Muscle of leg (tissue), 3 donors: ENCODE measurements at regions not wholly inside any gene's neighbourhood (a gene's known extent, or its start where the extent isn't known, plus 50 kb on each side); places are given as distances from the start of the nearest gene placed in this dataset.

ENCODE experiments used
- DNase-seq: peaks from one replicate; pipeline ENCODE4 v3.0.0; 2013
- H3K27ac ChIP-seq: one replicate; pipeline ENCODE4 v1.5.1; 2013; ENCODE audit warnings: mild to moderate bottlenecking, low read length, control low read depth
- H3K27me3 ChIP-seq: one replicate; pipeline ENCODE4 v1.6.1; 2013; ENCODE audit warnings: low read length; ENCODE audit not compliant: control insufficient read depth, insufficient read depth
- H3K36me3 ChIP-seq: one replicate; pipeline ENCODE4 v1.6.1; 2013; ENCODE audit warnings: low read length; ENCODE audit not compliant: control insufficient read depth, insufficient read depth
- H3K4me1 ChIP-seq: one replicate; pipeline ENCODE4 v1.6.1; 2013; ENCODE audit warnings: low read length; ENCODE audit not compliant: control insufficient read depth, insufficient read depth
- H3K4me3 ChIP-seq: one replicate; pipeline ENCODE4 v1.5.1; 2013; ENCODE audit warnings: low read length, control low read depth
- H3K9me3 ChIP-seq: replicated peaks from 2 replicates; pipeline ENCODE4 v1.6.1; 2013; ENCODE audit warnings: low read depth, low read length; ENCODE audit not compliant: control insufficient read depth
- WGBS: methylation state at CpG from one replicate; pipeline ENCODE4 v1.1.5; 2013; ENCODE audit warnings: missing lambda C conversion rate; ENCODE audit not compliant: insufficient coverage; 5-methylcytosine and 5-hydroxymethylcytosine counted together

DNA sequence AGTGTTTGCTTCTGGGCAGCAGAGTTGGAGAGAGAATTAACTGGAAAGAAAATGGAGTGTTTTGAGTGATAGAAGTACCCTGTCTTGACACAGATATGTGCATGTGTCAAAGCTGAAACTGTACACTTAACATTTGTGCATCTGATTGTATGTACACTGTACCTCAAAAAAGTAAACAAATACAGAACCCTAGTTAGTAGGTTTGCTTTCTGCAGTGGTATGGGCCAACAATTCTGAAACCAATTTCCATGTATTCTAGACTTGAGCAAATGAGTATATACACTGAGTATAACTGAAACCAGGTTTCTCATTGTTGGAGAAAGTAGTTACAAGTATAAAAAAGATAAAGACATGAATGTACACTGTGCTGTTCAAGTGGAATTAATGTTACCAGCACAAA is 52.4 kb downstream of the ELAPOR2 start:
- H3K9me3 ChIP-seq: no peaks in the 10 kb centered on the region
- no peaks in the 10 kb centered on the region for H3K36me3 ChIP-seq
- no peaks in the 10 kb centered on the region for H3K4me1 ChIP-seq
- H3K27me3 ChIP-seq: no peaks in the 10 kb centered on the region
- no peak overlapping the region for H3K27ac ChIP-seq
- DNase-seq: no peak
- no peak overlapping the region for H3K4me3 ChIP-seq

DNA sequence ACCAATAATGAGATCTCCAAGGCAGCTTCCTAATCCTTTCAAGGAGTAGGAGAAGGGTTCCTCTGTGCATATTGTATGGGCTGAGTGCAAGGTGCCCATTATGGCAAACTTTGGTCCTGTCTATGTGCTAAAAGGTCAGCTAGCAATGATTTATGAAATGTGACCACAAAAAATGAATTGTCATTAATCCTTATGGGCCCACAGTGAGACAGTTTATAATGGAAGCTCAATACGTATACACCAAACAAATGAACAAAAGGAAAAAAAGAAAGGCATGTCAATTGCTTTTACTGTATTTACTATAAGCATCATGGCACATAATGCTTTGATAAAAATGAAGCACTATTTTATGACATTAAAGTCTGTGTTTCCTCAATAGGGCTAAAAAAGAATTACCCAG is 54.5 kb downstream of the ELAPOR2 start:
- no peaks in the 10 kb centered on the region for H3K4me1 ChIP-seq
- H3K9me3 ChIP-seq: no peaks in the 10 kb centered on the region
- no peaks in the 10 kb centered on the region for H3K36me3 ChIP-seq
- H3K27me3 ChIP-seq: no peaks in the 10 kb centered on the region
- no CpG with 5 or more reads among the region's 1 CpG for WGBS
- H3K4me3 ChIP-seq: no peak overlapping the region
- H3K27ac ChIP-seq: no peak overlapping the region
- no peak for DNase-seq

DNA sequence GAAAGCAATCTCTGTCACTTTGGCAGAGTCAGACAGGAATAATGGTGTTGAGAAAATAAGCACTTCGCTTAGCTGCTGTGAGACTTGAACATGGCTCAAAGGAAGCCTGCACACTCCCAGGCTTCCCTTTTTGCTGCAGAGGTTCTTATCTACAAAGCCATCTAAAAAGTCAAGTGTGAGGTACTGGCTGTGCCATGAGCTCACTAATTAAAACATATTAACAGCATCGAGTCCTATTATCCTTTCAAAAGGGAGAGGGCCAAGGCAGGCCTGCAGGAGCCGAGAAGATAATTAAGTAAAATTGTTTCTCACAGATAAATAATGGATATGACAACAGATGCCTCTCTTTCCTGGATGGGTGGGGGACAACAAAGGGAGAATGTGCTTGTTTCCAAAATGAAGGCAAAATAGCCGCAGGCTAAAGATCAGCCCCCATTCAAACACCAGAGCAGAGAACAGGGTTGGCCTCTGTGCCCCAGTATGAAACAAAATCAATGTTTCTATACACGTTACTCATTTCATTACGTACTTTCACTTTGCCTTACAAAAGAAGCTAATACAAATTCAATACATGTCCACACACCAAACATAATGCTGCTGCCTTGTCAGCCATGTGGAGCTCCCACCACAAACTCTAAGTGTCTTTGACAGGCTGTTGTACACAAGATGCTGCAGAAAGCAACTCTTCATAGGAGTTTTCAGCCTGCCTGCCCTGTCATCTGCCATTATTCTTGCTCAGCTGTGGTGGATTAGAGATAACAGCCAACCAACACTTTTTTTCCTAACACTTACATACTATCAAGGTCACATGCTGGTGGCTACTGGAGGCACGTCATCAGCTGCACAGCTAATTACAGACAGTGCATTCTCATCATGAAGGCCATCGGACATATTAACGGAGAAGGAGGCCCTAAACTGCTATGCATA is 55.3 kb downstream of the ELAPOR2 start:
- WGBS: 60% methylated on average over 5 of the region's 9 CpGs
- Histone ChIP-seq H3K4me3 (no peak overlapping the region), H3K27me3 (no peaks in the 10 kb centered on the region), H3K36me3 (no peaks in the 10 kb centered on the region), H3K4me1 (no peaks in the 10 kb centered on the region), H3K27ac (no peak overlapping the region), H3K9me3 (no peaks in the 10 kb centered on the region)
- DNase-seq: no peak

DNA sequence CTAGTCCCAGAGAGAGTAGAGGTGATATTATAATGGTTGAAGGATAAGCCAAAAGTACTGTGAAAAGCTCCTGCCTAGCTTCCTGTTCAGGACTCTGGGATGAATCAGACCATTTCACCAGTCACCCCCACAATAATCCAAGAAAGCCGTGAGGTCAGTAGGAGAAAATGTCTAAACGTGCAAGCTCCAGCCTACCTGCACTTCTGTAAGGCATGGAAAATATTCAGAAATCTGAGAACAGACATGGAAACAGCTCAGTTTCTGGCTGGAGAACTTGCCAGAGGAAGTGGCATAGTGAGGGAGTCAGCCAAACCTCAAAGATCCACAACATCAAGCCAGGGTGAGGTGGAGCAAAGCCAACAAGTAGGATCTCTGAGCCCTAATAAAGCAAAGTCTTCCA is 58.2 kb downstream of the ELAPOR2 start:
- peak; percentile 35 for DNase-seq
- Histone ChIP-seq H3K9me3 (no peaks in the 10 kb centered on the region), H3K27me3 (no peaks in the 10 kb centered on the region), H3K27ac (no peak overlapping the region), H3K36me3 (no peaks in the 10 kb centered on the region), H3K4me1 (no peaks in the 10 kb centered on the region), H3K4me3 (no peak overlapping the region)
- no CpG with 5 or more reads among the region's 2 CpGs for WGBS

DNA sequence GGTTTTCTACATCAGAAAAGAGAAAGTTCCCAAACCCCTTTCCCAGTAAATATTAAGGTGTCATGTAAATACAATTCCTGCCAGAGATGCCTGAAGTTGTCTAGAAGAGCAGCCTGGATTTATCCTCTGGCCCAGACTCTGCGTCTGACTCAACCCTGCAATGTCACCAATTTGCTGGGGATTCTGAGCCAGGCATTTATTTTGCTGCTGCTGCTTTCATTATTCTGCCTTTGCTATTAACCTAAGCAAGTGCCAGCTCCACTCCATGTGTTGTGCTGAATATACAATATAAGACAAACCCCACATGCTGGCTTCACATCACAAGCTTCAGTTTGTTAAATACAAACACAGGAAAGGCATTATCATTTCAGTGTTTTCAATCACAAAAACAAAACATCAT is 59.1 kb downstream of the ELAPOR2 start:
- peak; percentile 47 for DNase-seq
- no peak overlapping the region for H3K27ac ChIP-seq
- H3K36me3 ChIP-seq: no peaks in the 10 kb centered on the region
- WGBS: no CpG with 5 or more reads among the region's 1 CpG
- no peaks in the 10 kb centered on the region for H3K27me3 ChIP-seq
- H3K4me3 ChIP-seq: no peak overlapping the region
- H3K4me1 ChIP-seq: no peaks in the 10 kb centered on the region
- no peaks in the 10 kb centered on the region for H3K9me3 ChIP-seq

DNA sequence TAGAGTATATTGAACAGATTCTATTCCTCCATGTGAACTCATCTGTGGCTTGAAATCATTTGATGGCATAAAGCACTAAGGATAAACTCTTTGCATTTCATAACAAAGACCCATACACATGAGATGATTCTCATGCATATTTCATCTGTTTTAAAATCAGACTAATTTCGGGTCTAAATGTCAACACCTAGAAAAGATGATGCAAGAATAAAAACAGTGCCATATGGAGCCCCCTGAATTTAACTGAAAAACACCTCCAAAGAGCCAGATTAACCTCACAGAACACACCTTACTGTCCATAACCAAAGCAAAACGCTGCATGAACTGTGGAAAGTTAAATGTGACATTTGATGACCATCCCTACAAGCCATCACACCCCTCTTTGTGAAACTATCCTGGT is 59.7 kb downstream of the ELAPOR2 start:
- H3K4me1 ChIP-seq: no peaks in the 10 kb centered on the region
- DNase-seq: no peak
- no peaks in the 10 kb centered on the region for H3K27me3 ChIP-seq
- no peaks in the 10 kb centered on the region for H3K36me3 ChIP-seq
- H3K27ac ChIP-seq: no peak overlapping the region
- no peak overlapping the region for H3K4me3 ChIP-seq
- no CpG with 5 or more reads among the region's 2 CpGs for WGBS
- no peaks in the 10 kb centered on the region for H3K9me3 ChIP-seq

DNA sequence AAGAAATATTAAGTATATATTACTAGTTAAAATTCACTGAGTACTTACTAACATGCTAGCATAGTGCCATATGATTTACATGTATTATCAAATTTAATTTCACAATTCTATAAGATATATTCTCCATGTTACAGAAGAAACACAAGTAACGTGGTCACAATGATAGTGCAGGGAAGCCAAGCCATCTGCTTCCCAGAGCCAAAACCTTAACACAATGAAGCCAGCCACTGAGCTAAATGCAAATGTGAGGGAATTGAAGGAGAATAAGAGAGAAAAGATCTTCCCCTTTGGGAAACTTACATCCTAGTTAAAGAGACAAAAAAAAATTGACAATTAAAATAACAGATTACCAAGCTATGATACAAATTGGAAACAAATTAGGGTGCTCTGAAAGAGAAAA is 63.6 kb downstream of the ELAPOR2 start:
- Histone ChIP-seq H3K27me3 (no peaks in the 10 kb centered on the region), H3K4me3 (no peak overlapping the region), H3K36me3 (no peaks in the 10 kb centered on the region), H3K9me3 (no peaks in the 10 kb centered on the region), H3K4me1 (no peaks in the 10 kb centered on the region), H3K27ac (no peak overlapping the region)
- WGBS: no CpG with 5 or more reads among the region's 1 CpG
- DNase-seq: no peak

DNA sequence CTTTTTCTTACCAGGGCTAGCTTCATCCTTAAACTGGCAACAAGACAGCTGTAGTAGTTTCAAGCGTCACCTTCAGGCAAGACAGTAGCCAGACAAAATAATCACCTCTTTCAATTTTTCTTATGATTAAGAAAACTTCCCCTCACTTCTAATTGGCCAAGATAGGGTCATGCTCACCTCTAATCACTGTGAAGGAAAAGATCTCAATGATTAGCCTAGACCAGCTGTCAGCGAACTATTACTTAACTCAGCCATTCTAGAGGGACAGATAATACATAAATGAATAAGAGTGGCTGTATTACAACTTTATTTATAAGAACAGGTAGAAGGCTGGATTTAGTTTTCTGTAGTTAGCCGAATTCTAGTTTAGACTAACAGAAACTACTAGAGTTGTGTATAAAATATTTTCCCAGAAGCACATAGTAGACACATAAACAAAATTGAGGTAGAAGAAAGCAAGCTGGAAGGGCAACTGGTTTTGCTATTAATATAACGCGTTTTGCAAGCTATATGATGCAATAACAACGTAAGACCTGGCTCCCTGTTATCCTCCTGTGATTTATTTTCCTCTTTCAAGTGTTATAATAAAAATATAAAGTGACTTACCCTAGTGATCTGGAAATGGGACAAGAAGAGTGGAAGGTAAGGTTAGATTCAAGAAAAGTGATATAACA is 64.3 kb downstream of the ELAPOR2 start:
- Histone ChIP-seq H3K4me3 (no peak overlapping the region), H3K27ac (no peak overlapping the region), H3K36me3 (no peaks in the 10 kb centered on the region), H3K9me3 (no peaks in the 10 kb centered on the region), H3K27me3 (no peaks in the 10 kb centered on the region), H3K4me1 (no peaks in the 10 kb centered on the region)
- WGBS: 100% methylated on average over 1 of the region's 6 CpGs
- no peak for DNase-seq

DNA sequence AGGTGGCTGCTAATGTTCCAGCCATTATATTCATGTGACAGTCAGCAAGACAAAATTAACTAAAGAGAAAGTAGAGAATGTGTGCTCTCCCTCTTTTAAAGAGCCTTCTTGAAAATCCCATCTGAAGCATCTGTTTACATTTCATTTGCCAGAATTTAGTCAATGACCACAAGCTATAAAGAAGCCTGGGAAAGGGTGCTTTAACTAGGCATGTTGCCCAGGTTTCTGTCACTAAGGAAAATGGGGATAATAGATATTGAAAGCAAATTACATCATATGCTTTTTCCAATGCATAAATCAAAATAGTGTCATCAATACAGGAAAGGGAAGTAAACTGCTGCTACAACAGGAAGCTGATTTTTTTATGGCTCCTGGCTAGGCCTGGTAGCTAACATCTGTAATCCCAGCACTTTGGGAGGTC is 67.7 kb downstream of the ELAPOR2 start:
- no peak overlapping the region for H3K4me3 ChIP-seq
- peak; percentile 32 for DNase-seq
- H3K27ac ChIP-seq: no peak overlapping the region
- no peaks in the 10 kb centered on the region for H3K27me3 ChIP-seq
- no peaks in the 10 kb centered on the region for H3K36me3 ChIP-seq
- no peaks in the 10 kb centered on the region for H3K9me3 ChIP-seq
- H3K4me1 ChIP-seq: no peaks in the 10 kb centered on the region

DNA sequence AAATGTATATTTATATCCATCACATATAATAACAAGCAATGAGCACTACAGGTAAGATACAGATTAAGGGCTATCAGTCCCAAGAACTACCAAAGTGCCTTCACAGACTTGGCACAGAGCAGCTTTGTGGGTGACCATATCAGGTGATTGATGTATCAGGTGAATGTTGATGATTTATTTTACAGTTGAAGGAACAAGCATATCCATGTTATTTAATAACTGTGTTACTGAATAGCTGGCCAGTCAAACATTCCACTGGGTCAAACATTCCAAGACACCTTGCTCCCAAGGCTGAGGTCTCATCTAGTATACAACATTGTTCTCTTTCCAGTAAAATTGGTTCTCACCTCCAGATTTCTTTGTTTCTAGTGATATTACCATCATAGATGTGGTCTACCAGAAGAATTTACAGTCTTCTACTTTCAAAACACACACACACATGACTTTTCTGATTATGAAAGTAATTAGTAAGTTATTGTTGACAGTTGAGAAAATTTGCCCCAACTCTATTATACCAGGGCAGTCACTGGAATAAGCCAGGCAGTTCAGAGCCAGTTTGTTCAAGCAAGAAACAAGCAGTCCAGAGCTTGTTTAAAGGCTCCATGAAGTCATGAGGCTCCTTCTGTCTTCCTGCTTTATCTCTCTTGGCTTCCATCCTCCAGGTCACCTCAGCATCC is 68.2 kb downstream of the ELAPOR2 start:
- Histone ChIP-seq H3K27ac (no peak overlapping the region), H3K4me1 (no peaks in the 10 kb centered on the region), H3K9me3 (no peaks in the 10 kb centered on the region), H3K27me3 (no peaks in the 10 kb centered on the region), H3K4me3 (no peak overlapping the region), H3K36me3 (no peaks in the 10 kb centered on the region)
- no peak for DNase-seq
